ENCODE measurements at regions not wholly inside any gene's neighbourhood (a gene's known extent, or its start where the extent isn't known, plus 50 kb on each side); places are given as distances from the start of the nearest gene placed in this dataset.
A peak's percentile ranks its signal among the peaks of the same experiment; 100 is the strongest.
"Not testable (repeated sequence)": the region's sequence is repeated elsewhere in the genome, so short reads cannot be mapped to it uniquely, and the experiment has no call there.

DNA sequence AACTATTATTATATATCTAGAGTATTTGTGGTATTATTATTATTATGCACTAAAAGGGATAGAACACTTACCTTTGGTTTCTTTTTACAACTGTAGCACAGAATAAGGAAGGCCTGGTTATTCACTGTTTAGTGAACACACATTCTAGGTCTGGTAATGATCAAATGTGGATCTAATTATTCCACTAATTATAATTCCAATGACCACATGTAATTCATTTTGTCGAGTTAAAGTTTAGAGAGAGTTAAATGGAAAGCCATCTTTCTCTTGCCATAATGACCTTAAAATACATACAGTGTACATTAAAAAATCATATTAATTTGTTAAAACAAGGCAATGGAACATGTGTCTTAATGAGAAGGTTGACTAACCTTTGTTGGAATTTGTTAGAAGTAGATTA, 147.8 kb downstream of the SEM1 start:
- DNase-seq (ENCODE audit: low spot score) = no peak

DNA sequence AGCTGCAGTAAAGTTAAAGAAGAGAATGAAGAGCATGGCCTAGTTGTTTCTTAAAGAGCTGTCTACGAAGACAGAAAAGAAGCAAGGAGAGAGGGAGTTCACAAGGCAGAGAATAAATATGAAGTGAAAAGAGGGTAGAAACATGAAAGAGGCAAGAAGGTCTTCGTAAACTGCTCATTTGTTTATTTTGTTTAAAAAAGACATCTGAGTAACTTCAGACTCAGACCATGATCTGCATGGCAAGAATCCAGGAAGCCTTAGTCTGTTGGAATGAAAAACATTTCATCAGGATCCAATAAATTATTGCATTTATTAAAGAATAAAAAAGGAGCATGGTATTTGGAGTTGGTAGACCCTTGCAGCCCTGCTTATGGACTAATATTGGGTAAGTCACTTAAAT, 151.1 kb downstream of the SEM1 start:
- no peak for DNase-seq (ENCODE audit: low spot score)

DNA sequence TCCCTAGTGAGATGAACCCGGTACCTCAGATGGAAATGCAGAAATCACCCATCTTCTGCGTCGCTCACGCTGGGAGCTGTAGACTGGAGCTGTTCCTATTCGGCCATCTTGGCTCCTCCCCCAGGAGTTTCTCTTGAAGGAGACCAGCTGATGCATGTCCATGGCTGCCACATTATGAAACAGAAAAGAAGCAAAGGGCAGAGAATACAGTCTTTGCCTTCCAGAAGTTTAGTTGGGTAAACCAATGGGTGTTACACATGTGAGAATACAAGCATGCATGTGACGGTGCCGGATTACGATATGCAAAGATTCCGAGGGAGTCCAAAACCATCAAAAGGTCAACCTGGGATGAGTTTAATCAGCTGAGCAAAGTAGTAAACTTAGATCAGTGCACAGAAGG, 151.6 kb downstream of the SEM1 start:
- no peak for DNase-seq (ENCODE audit: low spot score)

DNA sequence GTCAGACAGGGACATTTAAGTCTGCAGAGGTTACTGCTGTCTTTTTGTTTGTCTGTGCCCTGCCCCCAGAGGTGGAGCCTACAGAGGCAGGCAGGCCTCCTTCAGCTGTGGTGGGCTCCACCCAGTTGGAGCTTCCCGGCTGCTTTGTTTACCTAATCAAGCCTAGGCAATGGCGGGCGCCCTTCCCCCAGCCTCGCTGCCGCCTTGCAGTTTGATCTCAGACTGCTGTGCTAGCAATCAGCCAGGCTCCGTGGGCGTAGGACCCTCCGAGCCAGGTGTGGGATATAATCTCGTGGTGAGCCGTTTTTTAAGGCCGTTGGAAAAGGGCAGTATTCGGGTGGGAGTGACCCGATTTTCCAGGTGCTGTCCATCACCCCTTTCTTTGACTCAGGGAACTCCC, 152.0 kb downstream of the SEM1 start:
- not testable (repeated sequence) for DNase-seq (ENCODE audit: low spot score)

DNA sequence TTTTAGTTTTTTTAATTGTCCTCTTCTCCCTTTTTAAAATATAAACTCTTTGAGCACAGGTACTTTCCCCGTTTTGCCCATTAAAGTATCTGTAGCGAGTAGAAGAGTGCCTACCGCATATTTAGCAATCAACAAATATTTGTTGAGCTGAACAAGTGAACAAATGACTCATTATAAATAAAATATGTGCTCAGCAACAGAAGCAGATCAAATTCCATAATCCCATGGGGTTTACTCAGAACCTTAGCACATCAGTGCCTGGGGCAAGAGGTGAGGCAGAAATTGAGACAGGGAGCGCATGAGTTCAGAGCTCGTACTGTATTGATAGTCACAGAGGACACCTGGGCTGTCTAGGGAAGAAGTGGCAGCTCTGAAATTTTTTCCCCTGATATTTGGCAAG, 161.0 kb downstream of the SEM1 start:
- DNase-seq (ENCODE audit: low spot score) = peak; percentile 18

DNA sequence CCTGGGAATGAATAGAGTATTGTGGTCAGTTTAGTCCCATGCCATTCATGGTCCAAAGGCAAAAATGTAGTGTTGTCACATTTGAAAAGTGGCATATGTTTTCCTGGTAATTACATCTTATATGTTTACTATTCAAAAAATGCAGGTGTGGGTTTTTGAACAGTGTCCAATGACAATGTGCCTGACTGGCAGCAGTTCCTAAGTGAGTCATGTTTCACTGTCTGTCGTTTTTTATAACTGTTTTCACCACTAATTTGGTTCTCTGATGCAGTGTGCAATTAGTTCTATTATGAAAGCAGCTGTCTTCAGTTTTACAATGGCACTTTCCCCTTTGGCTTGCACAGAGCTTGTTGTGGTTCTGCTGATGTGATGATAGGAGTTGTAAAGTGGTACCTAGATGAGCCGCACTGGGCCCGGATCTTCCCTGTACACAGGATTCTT, 162.3 kb downstream of the SEM1 start:
- DNase-seq (ENCODE audit: low spot score) = no peak

DNA sequence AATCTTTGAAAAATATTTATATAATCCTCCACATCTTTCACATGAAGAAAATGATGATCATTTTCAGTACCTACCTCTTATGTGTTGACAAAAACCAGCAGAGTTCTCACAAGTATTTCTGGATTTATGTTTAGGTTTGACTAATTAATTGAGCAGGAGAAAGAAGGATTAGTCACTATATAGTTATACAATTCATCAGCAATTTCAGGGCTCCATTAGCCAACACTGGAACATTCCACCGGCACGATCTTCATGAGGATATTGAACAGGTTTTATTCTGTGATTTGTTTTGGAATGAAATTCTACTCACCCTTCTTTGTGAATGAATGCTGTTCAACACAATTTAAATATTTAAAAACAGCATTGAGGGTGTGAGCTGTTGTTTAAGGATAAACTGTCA, 163.2 kb downstream of the SEM1 start:
- no peak for DNase-seq (ENCODE audit: low spot score)

DNA sequence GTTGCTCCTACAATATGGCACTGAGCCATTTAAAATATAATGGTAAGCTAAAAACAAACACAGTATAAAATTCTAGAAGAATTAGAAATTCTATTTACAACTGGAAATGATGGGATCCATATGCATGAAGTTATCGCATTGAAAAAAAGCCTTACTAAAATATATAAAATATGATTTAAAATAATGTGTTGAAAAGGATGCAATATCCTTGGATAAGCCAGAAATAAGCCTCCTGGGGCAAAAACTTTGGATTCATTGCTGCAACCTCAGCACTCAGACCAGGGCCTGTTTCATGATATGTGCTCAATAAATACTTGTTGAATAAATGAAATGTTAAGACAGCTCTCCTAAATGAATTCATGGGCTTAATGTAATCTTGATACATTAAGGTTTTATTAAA, 170.2 kb downstream of the SEM1 start:
- no peak for DNase-seq (ENCODE audit: low spot score)

DNA sequence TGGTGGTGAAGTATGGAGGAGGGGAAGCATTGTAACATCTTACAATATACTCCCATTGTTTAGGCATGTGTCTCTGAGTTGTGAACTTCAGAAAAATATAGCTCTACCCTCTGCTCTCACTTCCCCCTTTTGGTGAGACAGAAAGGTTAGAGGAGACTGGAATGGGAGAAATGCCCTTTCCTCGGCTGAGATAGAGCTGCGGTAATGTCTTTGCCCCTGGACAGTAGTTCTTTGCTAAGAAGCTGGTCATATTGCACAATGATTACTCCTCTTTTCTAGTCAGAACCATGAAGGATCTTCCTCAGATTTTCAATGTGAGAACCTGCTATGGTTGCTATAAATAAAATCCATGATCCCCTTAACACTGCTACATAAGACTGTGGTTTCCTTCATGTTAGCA, 171.0 kb downstream of the SEM1 start:
- DNase-seq (ENCODE audit: low spot score) = no peak

DNA sequence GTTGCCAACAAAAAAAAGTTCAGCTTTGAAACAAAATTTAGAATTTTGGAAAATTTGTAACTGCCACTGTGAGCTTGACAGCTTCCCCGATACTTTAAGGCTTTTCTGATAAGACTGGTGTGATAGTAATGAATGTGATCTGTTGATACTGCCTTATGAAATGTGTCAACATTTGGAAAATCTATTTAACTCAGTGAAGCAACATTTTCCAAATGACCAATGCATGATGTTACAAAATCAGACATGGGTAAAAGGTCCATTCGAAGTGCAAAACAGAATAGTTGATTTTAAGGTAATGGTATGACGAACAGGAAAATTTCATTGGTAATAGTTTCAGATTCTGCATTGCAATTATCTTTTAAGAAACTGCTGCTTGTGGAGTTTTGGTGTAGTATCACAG, 175.4 kb downstream of the SEM1 start:
- DNase-seq (ENCODE audit: low spot score) = no peak

DNA sequence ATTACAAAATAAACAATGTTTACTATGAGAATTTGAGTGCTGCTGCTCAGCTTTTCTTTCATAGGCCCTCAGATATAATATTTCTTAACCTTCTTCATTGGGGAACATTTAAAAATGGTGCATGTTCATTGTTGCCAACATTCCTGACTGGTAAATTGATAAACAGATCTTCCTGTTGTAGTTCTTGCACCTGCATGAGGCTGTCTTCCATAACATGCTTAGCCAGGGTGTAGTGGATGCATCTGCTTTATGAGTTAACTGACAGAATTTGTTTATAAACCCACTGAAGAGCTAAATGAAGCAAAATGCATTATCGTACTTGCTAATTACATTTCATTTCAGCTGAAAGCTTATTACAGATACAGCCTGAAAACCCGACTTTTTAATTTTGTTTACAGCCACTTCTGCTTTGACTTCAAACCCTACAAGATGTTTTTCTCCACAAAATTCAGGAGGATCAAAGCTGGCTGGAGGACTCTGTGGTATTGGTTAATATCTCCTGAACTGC, 177.2 kb downstream of the SEM1 start:
- DNase-seq (ENCODE audit: low spot score) = no peak

DNA sequence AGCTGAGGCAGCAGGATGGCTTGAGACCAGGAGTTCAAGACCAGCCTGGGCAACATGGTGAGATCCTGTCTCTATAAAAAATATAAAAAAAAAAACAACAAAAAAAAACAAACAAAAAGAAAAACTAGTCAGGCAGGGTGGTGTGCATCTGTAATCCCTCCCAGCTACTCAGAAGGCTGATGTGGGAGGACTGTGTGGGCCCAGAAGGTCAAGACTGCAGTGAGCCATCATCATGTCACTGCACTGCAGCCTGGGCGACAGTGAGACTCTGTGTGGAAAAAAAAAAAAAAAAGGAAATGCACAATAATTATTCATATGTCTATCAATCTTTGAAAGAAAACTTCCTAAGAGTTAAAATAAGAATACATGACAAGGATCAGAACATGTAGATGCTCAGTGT, 178.3 kb downstream of the SEM1 start:
- no peak for DNase-seq (ENCODE audit: low spot score)

DNA sequence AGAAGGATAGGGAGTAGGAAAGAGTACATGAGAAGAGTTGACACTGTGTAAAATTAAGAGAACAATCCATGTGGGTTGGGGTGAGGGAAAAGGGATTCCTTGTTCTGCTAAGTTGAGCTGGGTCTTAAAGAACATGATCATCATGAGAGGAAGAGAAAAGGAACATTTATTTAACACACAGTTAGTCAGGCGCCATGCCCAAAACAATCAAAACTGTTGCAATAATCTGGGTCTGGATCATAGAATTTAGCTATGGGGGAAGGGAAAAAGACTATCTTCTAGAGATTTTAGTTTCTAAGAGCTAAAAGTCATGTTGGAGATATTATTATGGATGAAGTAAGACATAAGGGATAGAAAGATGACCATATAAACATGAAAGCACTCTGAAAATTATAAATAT, 178.9 kb downstream of the SEM1 start:
- DNase-seq (ENCODE audit: low spot score) = no peak

DNA sequence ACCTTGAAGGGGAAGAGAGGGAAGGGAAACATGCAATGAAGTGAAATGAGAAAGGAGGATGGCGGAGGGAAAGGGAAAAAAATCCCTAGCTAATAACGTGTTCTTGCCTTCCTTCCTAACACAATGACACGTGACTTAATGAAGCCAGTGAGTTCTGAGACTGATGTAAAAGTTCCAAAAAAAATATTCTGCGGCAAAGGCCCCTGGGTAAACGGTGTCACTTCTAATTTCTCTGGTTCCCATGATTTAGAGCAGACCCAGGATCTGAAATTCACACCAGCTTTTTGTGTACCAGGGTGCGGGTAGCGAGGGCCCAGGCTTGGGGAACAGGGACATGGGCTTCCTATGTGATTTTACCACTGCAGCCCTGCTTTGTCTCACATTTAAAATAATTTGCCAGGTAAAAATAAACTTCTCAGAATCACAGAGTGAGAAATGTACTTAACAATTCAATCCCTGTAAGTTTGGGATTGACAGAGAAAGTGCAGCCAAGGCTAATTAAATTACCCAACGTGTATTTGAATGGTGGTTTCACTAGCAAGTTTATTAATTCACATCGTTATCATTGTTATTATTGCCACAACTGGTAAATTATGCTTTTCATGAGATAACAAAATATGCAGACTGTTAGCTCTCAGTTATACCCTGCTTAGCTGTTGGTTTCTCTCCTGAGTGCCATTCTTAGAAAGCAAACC, 182.4 kb downstream of the SEM1 start:
- no peak for DNase-seq (ENCODE audit: low spot score)

DNA sequence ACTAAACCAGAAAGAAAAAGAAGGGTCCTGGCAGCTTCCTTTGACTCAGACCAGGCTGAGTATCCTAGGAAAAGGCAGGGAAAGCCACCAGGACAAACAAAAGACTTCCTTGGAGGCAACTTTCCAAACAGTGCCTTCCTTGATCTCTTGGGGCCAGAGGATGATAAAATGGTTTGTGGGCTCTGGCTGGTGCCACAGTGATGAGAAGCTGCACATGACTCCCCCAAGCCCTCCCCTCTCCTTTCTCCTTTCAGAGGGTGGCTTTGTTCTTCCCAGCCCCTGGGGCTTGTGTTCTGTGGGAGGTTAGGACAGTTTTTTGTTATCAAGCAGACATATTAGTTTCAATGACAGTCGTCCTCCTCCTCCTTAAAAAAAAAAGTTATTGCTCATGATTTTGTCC, 183.2 kb downstream of the SEM1 start:
- no peak for DNase-seq (ENCODE audit: low spot score)

DNA sequence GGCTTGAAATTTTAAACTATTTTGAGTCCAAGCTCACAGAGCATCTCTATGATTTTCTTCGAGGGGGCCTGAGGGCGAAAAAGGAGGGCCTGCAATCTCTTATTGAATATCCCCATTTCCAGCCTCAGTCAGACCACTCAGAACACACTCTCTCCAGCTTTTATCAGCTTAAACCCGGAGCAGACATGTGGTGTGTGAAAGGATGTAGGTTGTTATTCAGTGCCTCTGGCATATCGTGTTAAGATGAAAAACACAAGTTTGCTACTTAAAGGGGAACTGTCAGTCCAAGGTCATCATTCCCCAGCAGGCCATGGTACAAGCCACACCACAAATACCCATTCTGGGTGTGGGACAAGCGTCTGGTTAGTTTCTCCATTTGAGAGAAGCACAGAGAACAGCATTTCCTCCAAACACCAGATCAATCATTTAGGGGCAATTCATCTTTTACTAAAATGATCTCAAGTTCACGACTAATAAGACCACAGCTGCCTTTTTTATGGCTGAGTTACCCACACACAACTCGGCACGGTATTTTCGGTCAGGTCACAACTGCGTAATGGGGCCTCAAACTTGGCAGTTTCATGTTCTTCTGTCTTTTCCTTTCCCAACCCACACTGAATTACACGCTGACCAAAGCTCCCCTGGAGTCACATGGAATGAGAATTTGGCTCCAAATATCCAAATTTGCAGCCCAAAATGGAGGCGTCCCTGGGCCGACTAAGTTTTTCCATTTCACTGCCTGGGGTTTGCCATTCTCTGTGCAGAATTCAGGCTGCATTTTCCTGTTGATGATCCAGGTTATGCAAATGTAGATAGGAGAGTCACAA, 188.4 kb downstream of the SEM1 start:
- DNase-seq (ENCODE audit: low spot score) = no peak

DNA sequence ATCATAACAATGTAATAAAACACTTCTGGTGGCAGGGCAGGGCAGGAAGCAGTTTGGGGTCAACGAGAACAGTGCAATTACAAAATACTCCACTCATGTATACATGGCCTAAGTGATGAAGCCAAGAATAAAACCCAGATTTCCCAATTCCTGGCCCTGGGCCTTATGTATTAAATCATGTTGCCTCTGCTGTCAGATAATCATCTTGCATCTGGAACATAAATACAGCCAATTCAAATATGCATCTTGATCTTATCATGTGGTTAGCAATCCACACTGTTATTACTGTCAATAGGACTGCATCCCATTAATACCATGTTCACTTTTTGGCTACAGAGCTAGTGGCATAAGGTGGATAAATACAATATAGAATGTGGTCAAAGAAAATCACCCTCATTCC, 186.5 kb upstream of the SLC25A13 start:
- no peak for DNase-seq (ENCODE audit: low spot score)

DNA sequence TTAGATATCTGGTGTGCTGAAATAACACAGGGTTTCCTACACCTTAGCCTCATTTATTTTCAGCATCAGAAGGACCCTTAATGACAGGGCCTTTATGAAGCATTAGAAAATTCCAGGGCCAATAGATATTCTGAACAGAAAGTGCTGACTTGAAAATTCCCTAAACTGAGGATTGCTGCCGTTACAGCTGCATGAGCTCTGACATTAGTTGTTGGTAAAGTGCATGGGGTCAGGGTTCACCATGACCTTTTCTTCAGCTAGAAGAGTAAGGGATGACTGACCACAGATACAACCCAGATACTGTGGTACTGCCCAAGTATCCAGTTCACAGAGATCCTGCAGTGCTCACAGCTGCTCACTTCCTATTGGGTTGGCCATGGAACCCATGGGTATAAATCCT, 181.7 kb upstream of the SLC25A13 start:
- DNase-seq (ENCODE audit: low spot score) = no peak

DNA sequence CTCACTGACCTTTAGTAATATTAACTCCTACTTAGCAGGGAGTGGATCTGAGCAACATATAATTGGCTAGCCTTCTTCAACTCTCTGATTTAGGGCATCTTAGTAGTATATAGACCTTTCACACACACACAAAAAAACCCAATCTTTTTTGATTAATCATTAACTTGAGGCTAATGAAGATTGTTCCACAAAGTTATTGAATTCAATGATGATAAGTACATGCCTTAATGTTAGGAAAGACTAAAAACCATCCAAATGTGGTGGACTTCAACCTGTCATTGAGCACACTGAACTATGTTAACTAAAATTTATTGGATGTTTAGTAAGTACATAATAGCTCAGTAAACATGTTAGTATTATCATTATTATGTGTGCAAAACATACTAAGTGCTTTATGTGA, 179.4 kb upstream of the SLC25A13 start:
- no peak for DNase-seq (ENCODE audit: low spot score)

DNA sequence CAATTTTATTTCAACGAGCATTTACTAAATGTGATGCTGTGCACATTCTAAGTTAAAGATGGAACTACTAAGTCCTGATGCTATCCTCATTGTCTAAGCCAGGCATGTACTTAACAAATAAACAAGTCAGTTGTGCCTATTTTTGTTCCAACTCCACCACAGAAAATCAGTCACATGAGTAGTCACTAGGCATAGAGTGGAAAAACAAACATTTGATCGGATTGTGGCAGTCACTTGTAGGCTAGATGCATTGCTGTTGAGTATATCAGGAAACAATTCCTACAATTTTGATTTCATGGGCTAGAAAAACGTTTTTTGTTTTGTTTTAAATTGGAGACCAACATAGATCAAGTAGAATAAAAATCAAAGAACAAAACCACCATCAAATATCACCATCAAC, 177.6 kb upstream of the SLC25A13 start:
- no peak for DNase-seq (ENCODE audit: low spot score)

DNA sequence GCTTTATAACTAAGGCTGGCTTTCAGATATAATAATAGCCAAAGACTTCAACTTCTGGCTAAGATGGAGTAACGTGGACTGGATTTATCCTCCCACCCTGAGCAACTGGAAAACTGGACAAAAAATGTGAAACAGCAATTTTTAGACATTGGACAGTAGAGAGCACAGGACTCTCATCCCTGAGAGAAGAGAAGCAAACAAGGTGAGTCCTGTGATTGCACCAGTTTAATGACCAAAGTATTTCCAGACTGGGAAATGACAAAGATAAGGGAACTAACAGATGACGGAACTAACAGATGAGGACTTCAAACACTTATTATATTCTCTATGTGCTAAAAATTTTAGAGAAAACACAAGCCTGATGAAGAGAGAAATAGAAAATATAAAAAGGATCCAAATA, 175.7 kb upstream of the SLC25A13 start:
- DNase-seq (ENCODE audit: low spot score) = no peak

DNA sequence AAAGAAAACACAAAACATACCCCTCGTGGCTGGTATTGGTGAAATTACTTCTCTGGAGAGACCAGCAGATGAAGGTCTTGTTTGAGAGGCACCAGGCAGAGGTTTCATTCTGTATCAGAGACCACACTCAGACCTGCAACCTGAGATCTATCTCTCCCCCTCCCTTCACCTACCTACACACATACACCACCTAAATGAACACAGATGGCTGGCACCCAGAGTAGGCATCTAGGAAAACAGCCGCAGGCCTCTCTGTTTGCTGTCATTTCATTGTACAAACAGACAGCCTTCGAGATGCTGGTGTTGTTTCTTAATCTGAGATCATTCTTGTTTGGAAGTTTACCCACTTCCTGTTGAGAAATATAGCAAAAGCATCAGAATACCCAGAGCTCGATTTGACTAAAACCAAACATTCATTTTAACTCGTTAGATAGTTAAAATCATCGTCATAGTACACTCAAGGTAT, 173.9 kb upstream of the SLC25A13 start:
- DNase-seq (ENCODE audit: low spot score) = no peak

DNA sequence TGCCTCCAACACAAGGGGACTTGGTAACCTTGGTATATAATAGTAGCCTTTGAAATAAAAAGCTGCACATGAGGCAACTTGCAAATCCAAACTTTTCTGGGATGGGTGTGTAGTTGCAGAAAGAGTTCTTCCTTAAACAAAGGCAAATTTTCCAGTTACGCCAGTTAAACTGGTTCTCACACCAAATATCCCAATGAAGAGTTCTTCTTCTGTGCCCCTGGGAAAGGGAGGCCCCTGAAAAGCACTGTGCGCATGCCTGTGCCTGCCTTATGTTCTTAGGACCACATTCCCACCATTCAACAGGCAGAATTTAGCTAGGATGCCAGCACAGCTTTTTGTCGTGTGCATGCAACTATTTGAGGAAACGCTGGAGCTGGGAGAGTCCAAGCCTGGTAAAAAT, 164.8 kb upstream of the SLC25A13 start:
- DNase-seq (ENCODE audit: low spot score) = no peak

DNA sequence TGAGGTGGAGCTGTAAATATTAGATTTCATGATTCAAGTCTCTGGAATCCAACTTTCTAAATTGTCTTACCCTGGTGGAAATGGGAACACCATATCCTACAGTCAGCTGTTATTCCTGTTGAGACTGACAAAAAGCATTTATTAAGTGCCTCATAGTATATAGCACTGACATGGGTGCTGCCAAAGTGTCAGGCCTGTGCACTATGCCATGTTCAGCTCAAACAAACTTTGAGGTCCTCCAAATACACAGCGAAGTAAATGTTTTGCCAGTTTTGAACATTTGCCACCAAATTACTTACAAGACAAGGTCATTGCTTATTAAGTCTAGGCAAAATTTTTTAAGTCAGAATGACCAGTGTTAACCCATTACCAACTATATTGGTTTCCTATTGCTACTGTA, 162.9 kb upstream of the SLC25A13 start:
- DNase-seq (ENCODE audit: low spot score) = no peak
